ENCODE measurements at regions not wholly inside any gene's neighbourhood (a gene's known extent, or its start where the extent isn't known, plus 50 kb on each side); places are given as distances from the start of the nearest gene placed in this dataset.

- TF ChIP-seq YY1 (IDR thresholded peaks at IDR 0.05; ENCODE audit: insufficient read depth, insufficient read length), result no peak
- TF ChIP-seq ZNF274 (IDR thresholded peaks at IDR 0.05; ENCODE audit: low read depth, low read length), result no peak
Measured at GRCh38 chr13:74027161-74027779, 106.9 kb downstream of the KLF12 start.
